ENCODE measurements at regions not wholly inside any gene's neighbourhood (a gene's known extent, or its start where the extent isn't known, plus 50 kb on each side); places are given as distances from the start of the nearest gene placed in this dataset.

DNA sequence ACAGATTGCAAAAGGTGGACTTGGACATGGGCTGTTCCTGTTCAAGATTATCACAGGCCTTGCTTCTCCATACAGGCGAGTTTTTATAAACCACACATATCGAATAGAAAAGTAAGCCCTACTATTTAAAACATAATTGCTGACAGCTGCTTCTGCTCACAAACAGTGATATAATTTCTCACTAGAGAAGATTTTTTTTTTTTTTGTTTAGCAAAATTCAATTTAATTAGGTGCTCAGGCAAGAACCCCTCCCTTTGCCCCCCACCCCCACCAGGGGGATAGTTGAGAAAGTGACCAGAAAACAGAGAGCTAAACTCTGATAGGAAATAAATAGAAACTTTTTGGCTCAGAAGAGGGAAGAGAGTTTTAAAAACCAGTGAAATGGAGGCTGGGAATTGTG lies 132.8 kb upstream of the CRY1 start:
- no peak for DNase-seq

DNA sequence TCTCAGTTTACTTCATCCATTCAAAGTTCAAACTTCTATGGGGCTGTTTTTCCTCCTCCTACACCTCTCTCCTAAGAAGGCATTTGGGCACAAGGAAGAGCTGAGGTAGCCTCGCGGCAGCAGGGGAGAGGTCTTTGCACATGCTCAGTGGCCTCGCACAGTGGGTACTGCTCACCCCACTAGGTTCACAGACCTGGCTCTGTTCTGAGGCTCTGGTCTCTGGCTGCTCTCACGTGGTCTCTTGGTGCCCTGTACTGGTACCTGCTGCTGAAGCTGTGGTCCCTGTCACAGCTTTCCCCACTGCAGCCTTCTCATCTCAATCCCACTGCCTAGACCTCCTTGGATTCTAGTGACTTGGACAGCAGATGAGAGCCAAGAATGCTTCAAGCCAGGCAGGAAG lies 134.7 kb upstream of the CRY1 start:
- DNase-seq, result no peak

DNA sequence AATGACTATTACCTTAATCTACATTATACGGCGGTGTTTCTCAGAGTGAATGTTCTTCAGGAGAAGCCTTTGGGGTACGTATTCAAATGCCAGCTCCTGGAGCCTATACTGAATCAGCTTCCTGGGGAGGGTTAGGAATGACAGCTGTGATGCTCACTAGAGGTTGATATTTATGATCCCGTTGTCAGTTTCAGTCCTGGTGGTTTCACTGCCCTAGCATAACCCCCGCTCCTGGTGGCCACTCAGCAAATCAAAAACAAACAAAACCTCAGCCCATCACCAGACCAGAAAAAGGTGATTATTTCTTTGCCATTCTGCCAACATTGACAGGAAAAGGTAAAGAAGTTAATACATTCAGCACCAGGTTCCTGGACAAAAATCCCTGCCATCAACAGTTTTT lies 136.5 kb upstream of the CRY1 start:
- no peak for DNase-seq

DNA sequence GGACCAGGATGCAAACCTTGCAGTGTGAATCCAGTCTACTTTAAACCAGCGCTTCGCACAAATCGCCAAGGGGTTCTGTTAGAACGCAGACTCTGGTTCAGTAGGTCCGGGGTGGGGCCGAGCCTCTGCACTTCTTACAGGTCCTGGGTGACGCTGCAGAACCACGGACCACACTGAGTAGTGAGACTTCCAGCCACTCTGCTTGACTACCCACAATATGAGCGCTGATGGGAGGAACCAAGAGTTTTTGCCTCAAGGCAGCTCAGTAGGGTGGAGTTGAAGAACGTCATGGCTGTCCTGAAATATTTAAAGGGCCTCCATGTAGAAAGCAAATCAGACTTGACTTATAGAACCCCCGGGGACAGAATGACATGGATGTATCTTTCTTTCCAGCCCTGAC lies 138.0 kb upstream of the CRY1 start:
- no peak for DNase-seq

- DNase-seq, result no peak
Measured at GRCh38 chr12:107233551-107233950, 140.2 kb upstream of the CRY1 start.

- DNase-seq, result no peak
Measured at GRCh38 chr12:107235600-107235999, 142.3 kb upstream of the CRY1 start.

DNA sequence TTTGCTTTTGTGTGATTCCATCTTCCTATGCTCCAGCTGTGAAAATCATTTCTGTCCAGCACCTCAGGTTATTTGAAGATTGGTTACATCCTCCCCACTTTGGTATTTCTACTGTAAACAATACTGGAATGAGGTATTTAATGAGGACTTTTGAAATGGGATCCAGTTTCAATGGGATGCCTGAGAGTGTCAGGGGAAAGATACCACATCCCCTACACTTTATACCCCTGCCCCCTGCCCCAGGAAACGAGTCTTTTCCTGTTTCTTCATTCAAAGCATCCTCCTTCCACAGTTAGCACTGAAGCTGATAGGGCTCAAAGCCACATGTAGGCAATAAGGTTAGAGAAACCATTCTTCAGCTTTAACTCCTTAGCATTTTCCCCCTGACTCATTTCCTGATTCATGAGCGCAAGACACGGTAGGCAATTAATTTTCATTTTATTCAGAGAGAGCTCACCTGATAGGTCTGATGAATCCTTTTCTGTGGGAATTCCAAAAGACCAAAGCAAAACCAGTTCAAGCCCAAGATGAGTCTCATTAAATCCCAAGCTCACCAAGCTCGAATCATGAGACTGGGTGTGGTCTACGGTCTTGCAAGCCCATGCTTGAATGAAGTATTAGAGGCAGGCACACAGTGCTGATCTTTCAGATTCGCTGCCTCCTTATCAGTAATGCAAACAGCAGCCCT lies 143.6 kb upstream of the CRY1 start:
- DNase-seq, result no peak

- no peak for DNase-seq
Measured at GRCh38 chr12:107238296-107238695, 144.9 kb upstream of the CRY1 start.

DNA sequence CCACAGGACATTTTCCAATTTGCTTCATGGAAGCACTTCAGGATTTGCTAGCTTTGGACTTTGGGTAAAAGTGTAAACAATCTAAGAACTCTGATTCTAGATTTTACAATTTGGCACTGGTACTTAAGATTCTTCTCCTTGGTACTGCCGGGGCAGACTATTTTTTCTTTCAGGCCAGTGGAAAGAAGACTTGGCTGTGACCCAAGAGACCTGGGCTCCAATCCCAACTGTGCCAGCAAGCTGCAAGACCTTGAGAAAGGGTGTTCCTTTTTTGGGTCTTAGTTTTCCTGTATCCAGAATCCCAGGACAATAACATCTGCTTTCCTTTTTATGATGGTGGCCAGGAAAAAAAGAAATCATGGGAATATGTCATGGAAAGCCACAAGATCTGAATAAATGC lies 148.1 kb upstream of the CRY1 start:
- DNase-seq, result no peak

DNA sequence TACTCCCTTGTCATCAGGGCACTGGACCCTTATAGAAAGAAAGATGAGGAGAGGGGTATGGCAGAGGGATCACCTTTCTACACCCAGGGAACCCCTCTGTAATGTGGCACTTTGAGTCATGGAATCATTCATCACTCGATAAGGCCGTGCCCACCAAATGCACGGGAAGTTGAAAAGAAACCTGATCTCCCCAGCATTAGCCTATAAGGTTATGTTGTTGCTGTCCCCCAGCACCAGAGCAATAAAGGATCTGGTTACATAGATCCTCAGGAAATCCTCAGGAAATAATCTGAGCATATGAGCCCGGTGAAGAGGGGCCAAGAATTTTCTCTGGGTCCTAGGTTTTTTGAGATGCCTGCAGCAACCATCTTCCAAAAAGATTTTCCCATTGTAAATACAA lies 148.8 kb upstream of the CRY1 start:
- no peak for DNase-seq

GRCh38 chr12:107243341-107243740 lies 150.0 kb upstream of the CRY1 start:
- DNase-seq, result no peak

GRCh38 chr12:107244584-107244983 lies 151.2 kb upstream of the CRY1 start:
- no peak for DNase-seq

DNA sequence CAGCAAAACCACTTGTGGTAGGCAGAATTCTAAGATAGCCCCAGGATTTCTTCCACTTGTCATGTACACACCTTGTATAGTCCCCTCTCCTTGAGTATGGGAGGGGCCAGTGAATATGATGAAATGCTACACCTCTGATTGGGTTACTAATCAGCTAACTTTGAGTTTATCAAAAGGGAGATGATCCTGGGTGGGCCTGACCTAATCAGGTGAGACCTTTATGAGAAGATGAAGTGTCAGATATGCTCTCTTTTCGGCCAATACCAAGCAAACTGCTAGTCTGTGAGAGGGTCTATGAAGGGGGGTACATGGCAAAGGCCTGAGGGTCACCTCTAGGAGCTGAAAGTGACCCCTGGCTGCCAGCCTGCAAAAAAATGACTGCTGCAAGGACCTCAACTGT lies 154.3 kb upstream of the CRY1 start:
- no peak for DNase-seq

- DNase-seq, result no peak
Measured at GRCh38 chr12:107248187-107248586, 154.8 kb upstream of the CRY1 start.

- DNase-seq, result no peak
Measured at GRCh38 chr12:107251288-107251687, 157.9 kb upstream of the CRY1 start.

GRCh38 chr12:107253361-107253760 lies 160.0 kb upstream of the CRY1 start:
- DNase-seq, result no peak

- DNase-seq, result no peak
Measured at GRCh38 chr12:107254258-107254856, 161.0 kb upstream of the CRY1 start.

GRCh38 chr12:107258780-107259179 lies 165.4 kb upstream of the CRY1 start:
- DNase-seq, result no peak

DNA sequence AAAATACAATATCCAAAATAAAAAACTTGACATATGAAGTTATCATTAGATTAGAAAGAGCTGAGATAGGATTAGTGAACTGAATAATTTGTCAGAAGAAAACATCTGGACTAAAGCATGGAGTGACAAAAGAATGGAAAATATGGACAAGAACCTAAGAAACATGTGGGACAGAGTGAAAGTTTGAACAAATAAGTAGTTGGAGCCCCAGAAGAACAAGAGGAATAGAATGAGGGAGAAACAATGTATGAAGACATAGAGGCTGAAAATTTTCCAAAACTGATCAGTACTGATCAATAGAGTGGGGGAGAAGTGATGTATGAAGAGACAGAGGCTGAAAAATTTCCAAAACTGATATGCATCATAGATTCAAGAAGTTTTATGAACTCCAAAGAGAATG lies 170.6 kb upstream of the CRY1 start:
- DNase-seq, result no peak

DNA sequence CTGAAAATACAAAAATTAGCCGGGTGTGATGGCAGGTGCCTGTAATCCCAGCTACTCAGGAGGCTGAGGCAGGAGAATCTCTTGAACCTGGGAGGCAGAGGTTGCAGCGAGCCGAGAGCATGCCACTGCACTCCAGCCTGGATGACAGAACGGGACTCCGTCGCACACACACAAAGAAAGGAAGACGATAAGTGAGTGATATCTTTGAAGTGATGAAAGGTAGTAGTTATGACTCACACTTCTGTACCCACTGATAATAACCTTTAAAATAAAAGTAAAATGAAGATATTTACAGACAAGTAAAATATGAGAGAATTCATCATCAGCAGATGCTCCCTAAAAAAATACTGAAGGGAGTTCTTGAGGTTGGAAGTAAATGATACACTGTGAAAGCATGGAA lies 171.3 kb upstream of the CRY1 start:
- no peak for DNase-seq

DNA sequence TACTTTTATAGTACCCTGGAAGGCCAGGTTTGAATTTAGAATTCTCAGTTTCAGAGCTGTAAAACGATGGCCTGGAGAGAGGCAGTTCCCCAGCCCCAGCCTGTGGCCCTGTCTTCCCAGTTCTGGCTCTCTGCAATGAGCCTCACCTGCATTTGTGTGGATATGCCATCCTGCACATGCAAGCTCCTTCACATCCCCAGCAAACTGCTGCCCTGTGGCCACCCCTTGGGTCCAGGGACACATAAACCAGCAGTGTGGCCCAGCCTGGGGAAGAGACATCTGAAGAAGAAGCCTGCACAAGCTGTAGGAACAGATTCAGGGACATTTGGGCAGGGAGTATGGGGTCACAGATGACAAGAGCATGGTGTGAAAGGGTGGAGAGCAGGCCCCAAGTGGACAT lies 174.3 kb upstream of the CRY1 start:
- DNase-seq, result no peak

- no peak for DNase-seq
Measured at GRCh38 chr12:107271523-107271922, 178.2 kb upstream of the CRY1 start.

DNA sequence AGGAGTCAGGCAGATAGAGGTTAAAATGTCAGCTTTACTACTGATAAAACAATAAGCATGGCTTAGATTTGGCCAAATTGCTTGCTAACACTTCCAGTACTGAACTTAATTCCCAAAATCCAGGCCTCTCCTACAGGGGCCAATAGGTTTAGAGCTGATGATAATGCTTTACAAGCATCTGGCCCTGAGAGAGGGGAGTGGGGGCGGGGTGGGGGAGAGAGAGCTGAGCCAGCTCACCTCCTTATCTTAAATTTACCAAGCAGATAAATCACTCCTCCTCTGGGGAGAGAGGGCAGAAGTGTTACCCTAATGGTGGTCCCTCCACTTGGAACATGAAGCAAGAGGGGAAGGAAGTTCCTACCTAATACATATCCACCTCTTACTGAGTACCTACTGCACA lies 182.2 kb upstream of the CRY1 start:
- DNase-seq, result no peak

GRCh38 chr12:107277855-107278254 lies 184.5 kb upstream of the CRY1 start:
- DNase-seq, result no peak

DNA sequence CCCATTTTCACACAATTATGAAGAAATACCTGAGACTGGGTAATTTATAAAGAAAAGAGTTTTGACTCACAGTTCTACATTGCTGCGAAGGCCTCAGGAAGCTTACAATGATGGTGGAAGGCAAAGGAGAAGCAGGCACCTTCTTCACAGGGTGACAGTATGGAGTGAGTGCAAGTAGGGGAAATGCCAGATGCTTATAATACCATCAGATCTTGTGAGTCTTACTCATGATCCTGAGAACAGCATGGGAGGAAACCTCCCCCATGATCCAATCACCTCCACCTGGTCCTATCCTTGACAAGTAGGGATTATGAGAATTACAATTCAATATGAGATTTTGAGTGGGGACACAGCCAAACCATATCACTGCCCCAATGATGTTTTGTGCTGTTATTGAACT lies 189.3 kb upstream of the CRY1 start:
- DNase-seq, result no peak
